AG09319 (cell line): ENCODE measurements at regions not wholly inside any gene's neighbourhood (a gene's known extent, or its start where the extent isn't known, plus 50 kb on each side); places are given as distances from the start of the nearest gene placed in this dataset.

Experiments
- DNase-seq: peaks from one replicate; pipeline ENCODE4 v3.0.0-alpha.2; 2010; ENCODE audit warnings: low read depth; ENCODE audit errors: extremely low read depth
- TF ChIP-seq, protein P1 (sequence below): IDR thresholded peaks from 2 replicates; pipeline ENCODE4 v1.5.1; 2011; ENCODE audit warnings: low read depth, mild to moderate bottlenecking, inconsistent platforms, low read length, moderate library complexity

DNA sequence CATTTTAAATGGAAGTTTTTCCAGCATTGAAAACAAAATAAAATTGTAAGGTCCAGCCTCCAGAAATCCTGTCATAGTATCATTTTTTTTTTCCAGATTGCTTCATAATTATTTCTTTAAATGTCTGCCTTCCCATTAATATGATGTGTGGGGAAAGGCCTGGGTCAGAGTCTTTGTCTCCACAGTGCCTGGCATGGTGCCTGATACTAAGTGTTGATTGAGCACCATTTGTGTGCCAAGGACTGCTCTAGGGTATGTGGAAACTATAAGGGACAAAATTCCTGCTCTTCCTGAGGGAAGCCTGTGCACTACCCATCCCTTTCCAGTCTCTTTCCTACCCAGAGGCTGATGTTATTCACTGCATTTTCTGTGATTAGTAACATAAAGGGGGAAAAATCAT is 53.1 kb upstream of the BEND4 start:
- DNase-seq, result no peak
- TF ChIP-seq, protein P1, sequence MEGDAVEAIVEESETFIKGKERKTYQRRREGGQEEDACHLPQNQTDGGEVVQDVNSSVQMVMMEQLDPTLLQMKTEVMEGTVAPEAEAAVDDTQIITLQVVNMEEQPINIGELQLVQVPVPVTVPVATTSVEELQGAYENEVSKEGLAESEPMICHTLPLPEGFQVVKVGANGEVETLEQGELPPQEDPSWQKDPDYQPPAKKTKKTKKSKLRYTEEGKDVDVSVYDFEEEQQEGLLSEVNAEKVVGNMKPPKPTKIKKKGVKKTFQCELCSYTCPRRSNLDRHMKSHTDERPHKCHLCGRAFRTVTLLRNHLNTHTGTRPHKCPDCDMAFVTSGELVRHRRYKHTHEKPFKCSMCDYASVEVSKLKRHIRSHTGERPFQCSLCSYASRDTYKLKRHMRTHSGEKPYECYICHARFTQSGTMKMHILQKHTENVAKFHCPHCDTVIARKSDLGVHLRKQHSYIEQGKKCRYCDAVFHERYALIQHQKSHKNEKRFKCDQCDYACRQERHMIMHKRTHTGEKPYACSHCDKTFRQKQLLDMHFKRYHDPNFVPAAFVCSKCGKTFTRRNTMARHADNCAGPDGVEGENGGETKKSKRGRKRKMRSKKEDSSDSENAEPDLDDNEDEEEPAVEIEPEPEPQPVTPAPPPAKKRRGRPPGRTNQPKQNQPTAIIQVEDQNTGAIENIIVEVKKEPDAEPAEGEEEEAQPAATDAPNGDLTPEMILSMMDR, result no peak

DNA sequence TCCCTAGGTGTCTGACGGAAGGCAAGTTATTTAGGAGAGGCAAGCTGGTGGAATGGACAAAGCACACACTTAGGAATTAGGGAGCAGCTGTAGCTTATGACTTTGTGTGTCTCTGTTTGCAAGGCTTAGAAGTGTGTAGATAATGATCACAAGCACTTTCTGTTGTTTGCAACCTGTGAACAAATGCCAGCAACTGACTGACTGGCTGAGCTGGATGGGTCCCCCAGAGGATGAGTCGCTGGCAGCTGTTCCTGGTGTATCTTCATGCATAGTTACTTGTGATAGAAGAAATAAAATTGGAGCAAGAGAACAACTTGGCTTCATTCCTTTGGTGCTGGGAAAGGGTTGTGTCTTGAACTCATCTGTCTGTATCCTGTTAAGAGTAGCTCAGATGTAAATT is 64.2 kb upstream of the BEND4 start:
- DNase-seq, result no peak
- TF ChIP-seq, protein P1, result no peak

DNA sequence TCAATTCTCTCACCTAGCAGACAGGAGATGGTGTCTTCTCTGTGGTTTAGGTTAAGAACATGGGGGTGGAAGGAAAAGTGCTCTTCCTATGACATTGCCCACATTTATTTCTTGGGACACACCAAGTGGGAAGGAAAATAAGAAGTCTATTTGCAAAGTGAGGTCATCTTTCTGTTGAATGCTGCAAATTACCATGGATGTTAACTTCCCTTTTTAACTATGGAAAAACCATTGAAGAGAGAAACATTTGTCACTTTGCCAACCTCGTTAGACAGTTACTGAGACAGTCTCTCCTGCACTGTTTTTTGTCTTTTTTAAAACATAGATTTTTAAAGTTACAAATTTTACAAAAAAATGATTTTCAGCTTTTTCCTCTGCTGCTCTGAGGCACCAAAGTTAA is 72.8 kb upstream of the BEND4 start:
- DNase-seq, result no peak
- TF ChIP-seq, protein P1, result no peak

DNA sequence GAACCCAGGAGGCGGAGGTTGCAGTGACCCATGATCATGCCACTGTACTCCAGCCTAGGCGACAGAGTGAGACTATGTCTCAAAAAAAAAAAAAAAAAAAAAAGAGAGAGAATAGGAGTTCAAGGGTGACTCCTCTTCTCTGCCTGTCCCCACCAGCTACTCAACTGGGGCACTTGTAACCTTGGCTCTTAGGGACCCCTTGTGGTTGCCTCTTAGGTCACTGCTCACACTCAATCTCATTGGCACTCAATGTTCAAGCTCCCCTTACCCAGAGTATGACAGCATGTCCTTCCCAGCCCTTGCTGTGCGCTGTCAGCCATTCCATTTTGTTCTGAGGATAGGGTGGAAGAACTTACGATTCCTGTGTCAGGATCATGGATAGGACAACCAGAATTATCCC is 82.4 kb upstream of the BEND4 start:
- TF ChIP-seq, protein P1, result no peak
- no peak for DNase-seq

DNA sequence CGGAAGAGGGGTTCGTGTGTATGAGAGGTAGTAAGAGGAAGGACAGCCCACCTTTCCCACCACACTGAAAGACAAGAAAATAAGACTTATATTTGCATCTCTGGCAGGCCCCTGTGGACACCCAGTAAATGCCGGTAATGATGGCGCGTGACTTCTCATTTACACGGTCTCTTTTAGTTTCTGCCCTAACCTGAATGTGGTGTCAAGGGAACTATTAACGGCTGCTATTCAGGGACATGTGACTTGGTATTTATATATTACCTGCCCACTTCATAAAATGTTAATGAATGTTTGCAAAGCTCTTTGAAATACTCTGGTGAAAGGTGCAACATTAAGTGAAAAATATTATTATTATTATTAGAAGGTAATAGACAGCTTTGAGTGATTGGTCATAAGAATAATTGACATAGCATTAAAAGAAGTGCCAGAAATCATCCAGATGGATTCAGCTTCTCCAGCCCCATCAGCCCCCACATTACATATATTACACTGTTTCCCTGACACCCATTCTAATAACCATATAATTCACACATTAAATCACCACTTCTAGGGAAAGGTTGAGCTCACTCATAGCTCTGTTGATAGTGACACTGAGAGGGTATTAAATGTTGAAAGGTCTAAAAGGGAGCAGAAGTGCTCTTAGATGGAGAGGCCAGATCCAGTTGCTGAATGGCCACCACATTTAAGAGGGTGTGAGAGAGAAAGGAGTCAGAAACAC is 83.0 kb upstream of the BEND4 start:
- DNase-seq, result no peak

DNA sequence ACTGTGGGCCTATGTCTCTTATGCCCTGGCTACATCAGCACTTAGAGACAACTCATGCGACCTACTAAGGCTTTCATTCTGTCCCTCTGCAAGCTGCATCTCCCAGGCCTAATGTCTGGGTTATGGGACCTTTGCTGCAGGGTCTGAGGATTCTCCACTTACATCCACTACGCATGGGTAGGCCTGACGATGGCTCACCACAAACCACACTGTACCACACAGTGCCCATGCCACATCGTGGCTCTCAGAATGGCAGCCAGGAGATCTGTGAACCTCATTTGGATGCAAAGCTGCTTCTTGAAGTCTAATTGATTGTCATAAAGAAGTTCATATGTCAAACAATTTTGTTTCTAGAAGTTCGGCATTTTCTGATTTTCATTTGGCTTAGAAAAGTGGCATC is 84.6 kb upstream of the BEND4 start:
- DNase-seq, result no peak
- TF ChIP-seq, protein P1, result no peak

More for the DNA sequence above, 83.0 kb upstream of the BEND4 start:
- TF ChIP-seq, protein P1, result no peak

DNA sequence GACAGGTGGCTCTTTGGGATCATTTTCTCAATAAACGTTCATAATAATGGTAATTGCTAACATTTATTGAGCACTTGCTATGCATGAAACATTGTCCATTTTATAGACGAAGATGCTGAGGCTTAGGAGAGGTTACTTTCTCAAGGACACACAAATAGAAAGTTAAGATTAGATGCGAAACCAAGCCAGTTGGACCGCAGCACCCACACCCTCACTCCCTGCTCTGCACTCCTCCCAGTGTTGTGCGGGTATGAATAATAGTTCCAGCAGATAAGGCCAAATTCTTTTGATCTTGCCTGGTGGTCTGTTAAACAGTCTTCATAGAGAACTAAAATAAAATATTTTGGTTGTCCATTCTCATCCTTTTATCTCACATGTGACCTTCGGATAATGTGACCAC is 85.0 kb upstream of the BEND4 start:
- TF ChIP-seq, protein P1, result no peak
- DNase-seq, result no peak
